ENCODE measurements at regions not wholly inside any gene's neighbourhood (a gene's known extent, or its start where the extent isn't known, plus 50 kb on each side); places are given as distances from the start of the nearest gene placed in this dataset.

GRCh38 chr7:68043546-68043945, 1046.9 kb downstream of the TYW1 start (continued):
- TF ChIP-seq, protein P1, sequence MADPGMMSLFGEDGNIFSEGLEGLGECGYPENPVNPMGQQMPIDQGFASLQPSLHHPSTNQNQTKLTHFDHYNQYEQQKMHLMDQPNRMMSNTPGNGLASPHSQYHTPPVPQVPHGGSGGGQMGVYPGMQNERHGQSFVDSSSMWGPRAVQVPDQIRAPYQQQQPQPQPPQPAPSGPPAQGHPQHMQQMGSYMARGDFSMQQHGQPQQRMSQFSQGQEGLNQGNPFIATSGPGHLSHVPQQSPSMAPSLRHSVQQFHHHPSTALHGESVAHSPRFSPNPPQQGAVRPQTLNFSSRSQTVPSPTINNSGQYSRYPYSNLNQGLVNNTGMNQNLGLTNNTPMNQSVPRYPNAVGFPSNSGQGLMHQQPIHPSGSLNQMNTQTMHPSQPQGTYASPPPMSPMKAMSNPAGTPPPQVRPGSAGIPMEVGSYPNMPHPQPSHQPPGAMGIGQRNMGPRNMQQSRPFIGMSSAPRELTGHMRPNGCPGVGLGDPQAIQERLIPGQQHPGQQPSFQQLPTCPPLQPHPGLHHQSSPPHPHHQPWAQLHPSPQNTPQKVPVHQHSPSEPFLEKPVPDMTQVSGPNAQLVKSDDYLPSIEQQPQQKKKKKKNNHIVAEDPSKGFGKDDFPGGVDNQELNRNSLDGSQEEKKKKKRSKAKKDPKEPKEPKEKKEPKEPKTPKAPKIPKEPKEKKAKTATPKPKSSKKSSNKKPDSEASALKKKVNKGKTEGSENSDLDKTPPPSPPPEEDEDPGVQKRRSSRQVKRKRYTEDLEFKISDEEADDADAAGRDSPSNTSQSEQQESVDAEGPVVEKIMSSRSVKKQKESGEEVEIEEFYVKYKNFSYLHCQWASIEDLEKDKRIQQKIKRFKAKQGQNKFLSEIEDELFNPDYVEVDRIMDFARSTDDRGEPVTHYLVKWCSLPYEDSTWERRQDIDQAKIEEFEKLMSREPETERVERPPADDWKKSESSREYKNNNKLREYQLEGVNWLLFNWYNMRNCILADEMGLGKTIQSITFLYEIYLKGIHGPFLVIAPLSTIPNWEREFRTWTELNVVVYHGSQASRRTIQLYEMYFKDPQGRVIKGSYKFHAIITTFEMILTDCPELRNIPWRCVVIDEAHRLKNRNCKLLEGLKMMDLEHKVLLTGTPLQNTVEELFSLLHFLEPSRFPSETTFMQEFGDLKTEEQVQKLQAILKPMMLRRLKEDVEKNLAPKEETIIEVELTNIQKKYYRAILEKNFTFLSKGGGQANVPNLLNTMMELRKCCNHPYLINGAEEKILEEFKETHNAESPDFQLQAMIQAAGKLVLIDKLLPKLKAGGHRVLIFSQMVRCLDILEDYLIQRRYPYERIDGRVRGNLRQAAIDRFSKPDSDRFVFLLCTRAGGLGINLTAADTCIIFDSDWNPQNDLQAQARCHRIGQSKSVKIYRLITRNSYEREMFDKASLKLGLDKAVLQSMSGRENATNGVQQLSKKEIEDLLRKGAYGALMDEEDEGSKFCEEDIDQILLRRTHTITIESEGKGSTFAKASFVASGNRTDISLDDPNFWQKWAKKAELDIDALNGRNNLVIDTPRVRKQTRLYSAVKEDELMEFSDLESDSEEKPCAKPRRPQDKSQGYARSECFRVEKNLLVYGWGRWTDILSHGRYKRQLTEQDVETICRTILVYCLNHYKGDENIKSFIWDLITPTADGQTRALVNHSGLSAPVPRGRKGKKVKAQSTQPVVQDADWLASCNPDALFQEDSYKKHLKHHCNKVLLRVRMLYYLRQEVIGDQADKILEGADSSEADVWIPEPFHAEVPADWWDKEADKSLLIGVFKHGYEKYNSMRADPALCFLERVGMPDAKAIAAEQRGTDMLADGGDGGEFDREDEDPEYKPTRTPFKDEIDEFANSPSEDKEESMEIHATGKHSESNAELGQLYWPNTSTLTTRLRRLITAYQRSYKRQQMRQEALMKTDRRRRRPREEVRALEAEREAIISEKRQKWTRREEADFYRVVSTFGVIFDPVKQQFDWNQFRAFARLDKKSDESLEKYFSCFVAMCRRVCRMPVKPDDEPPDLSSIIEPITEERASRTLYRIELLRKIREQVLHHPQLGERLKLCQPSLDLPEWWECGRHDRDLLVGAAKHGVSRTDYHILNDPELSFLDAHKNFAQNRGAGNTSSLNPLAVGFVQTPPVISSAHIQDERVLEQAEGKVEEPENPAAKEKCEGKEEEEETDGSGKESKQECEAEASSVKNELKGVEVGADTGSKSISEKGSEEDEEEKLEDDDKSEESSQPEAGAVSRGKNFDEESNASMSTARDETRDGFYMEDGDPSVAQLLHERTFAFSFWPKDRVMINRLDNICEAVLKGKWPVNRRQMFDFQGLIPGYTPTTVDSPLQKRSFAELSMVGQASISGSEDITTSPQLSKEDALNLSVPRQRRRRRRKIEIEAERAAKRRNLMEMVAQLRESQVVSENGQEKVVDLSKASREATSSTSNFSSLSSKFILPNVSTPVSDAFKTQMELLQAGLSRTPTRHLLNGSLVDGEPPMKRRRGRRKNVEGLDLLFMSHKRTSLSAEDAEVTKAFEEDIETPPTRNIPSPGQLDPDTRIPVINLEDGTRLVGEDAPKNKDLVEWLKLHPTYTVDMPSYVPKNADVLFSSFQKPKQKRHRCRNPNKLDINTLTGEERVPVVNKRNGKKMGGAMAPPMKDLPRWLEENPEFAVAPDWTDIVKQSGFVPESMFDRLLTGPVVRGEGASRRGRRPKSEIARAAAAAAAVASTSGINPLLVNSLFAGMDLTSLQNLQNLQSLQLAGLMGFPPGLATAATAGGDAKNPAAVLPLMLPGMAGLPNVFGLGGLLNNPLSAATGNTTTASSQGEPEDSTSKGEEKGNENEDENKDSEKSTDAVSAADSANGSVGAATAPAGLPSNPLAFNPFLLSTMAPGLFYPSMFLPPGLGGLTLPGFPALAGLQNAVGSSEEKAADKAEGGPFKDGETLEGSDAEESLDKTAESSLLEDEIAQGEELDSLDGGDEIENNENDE (IDR thresholded peaks at IDR 0.05; ENCODE audit: insufficient replicate concordance, low read length), result no peak
- TF ChIP-seq RFX5 (IDR thresholded peaks at IDR 0.05; ENCODE audit: borderline replicate concordance, low read depth, low read length) (no peak), CEBPB (IDR thresholded peaks at IDR 0.05; ENCODE audit: low read depth, low read length) (no peak), SIN3A (conservative IDR thresholded peaks at IDR 0.05 in 1 of 2, IDR thresholded peaks at IDR 0.05 in 1 of 2; ENCODE audit: low read depth in 1 of 2, low read length in 2 of 2) (no peak)
- TF ChIP-seq, protein P2, sequence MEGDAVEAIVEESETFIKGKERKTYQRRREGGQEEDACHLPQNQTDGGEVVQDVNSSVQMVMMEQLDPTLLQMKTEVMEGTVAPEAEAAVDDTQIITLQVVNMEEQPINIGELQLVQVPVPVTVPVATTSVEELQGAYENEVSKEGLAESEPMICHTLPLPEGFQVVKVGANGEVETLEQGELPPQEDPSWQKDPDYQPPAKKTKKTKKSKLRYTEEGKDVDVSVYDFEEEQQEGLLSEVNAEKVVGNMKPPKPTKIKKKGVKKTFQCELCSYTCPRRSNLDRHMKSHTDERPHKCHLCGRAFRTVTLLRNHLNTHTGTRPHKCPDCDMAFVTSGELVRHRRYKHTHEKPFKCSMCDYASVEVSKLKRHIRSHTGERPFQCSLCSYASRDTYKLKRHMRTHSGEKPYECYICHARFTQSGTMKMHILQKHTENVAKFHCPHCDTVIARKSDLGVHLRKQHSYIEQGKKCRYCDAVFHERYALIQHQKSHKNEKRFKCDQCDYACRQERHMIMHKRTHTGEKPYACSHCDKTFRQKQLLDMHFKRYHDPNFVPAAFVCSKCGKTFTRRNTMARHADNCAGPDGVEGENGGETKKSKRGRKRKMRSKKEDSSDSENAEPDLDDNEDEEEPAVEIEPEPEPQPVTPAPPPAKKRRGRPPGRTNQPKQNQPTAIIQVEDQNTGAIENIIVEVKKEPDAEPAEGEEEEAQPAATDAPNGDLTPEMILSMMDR (IDR thresholded peaks at IDR 0.05; ENCODE audit: control extremely low read depth in 1 of 3, insufficient read depth in 1 of 3, low read depth in 1 of 3, low read length in 3 of 3), result no peak

All from H1 (cell line).